ENCODE measurements at regions not wholly inside any gene's neighbourhood (a gene's known extent, or its start where the extent isn't known, plus 50 kb on each side); places are given as distances from the start of the nearest gene placed in this dataset.

- Histone ChIP-seq H3K36me3 (no peaks in the 10 kb centered on the region), H3K9me3 (replicated peaks in 1 of 11) (peaks cover 9 to 21% (median 17%) of the 10 kb centered on the region in 11 experiments; a peak in 19 of 22 replicates), H3K9ac (no peak overlapping the region), H4K20me1 (no peaks in the 10 kb centered on the region), H3K27ac (no peak overlapping the region), H3K4me3 (no peak overlapping the region), H3K27me3 (no peaks in the 10 kb centered on the region), H3K4me2 (no peak overlapping the region), H3K4me1 (no peaks in the 10 kb centered on the region)
- TF ChIP-seq Cebpa-rat (IDR thresholded peaks at IDR 0.05) = no peak
These were observed 208.0 kb upstream of the KCNN2 start for GRCh38 chr5:114153833-114154232.

GRCh38 chr5:114166081-114166480 lies 195.8 kb upstream of the KCNN2 start:
- Histone ChIP-seq H3K27me3 (no peaks in the 10 kb centered on the region), H3K4me3 (no peak overlapping the region), H3K9me3 (replicated peaks in 1 of 11) (peaks cover 12 to 20% (median 16%) of the 10 kb centered on the region in 11 experiments), H3K36me3 (no peaks in the 10 kb centered on the region), H3K4me2 (no peak overlapping the region), H3K9ac (no peak overlapping the region), H4K20me1 (no peaks in the 10 kb centered on the region), H3K27ac (no peak overlapping the region), H3K4me1 (peaks cover 0 to 9% (median 6%) of the 10 kb centered on the region in 10 experiments; a peak in 10 of 20 replicates)
- TF ChIP-seq Cebpa-rat (IDR thresholded peaks at IDR 0.05) = no peak

- Histone ChIP-seq H3K4me2 (no peak overlapping the region), H3K9me3 (replicated peaks in 1 of 11) (peaks cover 5 to 8% (median 8%) of the 10 kb centered on the region in 11 experiments; a peak in 18 of 22 replicates), H3K9ac (no peak overlapping the region), H3K27ac (no peak overlapping the region), H3K36me3 (no peaks in the 10 kb centered on the region), H3K4me1 (no peaks in the 10 kb centered on the region), H3K4me3 (no peak overlapping the region), H3K27me3 (no peaks in the 10 kb centered on the region), H4K20me1 (no peaks in the 10 kb centered on the region)
- no peak for TF ChIP-seq Cebpa-rat (IDR thresholded peaks at IDR 0.05)
These were observed 187.7 kb upstream of the KCNN2 start for GRCh38 chr5:114174131-114174530.

GRCh38 chr5:114174837-114175236 lies 187.0 kb upstream of the KCNN2 start:
- Histone ChIP-seq H3K9me3 (replicated peaks in 1 of 11) (peaks cover 5 to 8% (median 8%) of the 10 kb centered on the region in 11 experiments; a peak in 18 of 22 replicates), H3K36me3 (no peaks in the 10 kb centered on the region), H3K9ac (no peak overlapping the region), H3K27me3 (no peaks in the 10 kb centered on the region), H3K4me1 (no peaks in the 10 kb centered on the region), H3K4me3 (no peak overlapping the region), H3K4me2 (no peak overlapping the region), H3K27ac (no peak overlapping the region), H4K20me1 (no peaks in the 10 kb centered on the region)
- no peak for TF ChIP-seq Cebpa-rat (IDR thresholded peaks at IDR 0.05)

GRCh38 chr5:114176356-114176755 lies 185.5 kb upstream of the KCNN2 start:
- Histone ChIP-seq H3K27me3 (no peaks in the 10 kb centered on the region), H4K20me1 (no peaks in the 10 kb centered on the region), H3K36me3 (no peaks in the 10 kb centered on the region), H3K4me1 (no peaks in the 10 kb centered on the region), H3K4me2 (no peak overlapping the region), H3K9ac (no peak overlapping the region), H3K27ac (no peak overlapping the region), H3K4me3 (no peak overlapping the region), H3K9me3 (replicated peaks in 1 of 11) (peaks cover 5 to 8% (median 8%) of the 10 kb centered on the region in 11 experiments; a peak in 18 of 22 replicates)
- TF ChIP-seq Cebpa-rat (IDR thresholded peaks at IDR 0.05) = no peak

- Histone ChIP-seq H3K4me1 (no peaks in the 10 kb centered on the region), H3K36me3 (no peaks in the 10 kb centered on the region), H3K9me3 (replicated peaks in 1 of 11) (peaks cover 0 to 11% (median 0%) of the 10 kb centered on the region in 11 experiments; a peak in 10 of 22 replicates), H3K27me3 (no peaks in the 10 kb centered on the region), H3K9ac (no peak overlapping the region), H3K4me3 (no peak overlapping the region), H3K4me2 (no peak overlapping the region), H3K27ac (no peak overlapping the region), H4K20me1 (no peaks in the 10 kb centered on the region)
- no peak for TF ChIP-seq Cebpa-rat (IDR thresholded peaks at IDR 0.05)
These were observed 182.7 kb upstream of the KCNN2 start for GRCh38 chr5:114179134-114179533.

GRCh38 chr5:114184006-114184405 lies 177.9 kb upstream of the KCNN2 start:
- H3K4me1 ChIP-seq = peaks cover 0 to 6% (median 2%) of the 10 kb centered on the region in 10 experiments; a peak in 4 of 20 replicates
- H4K20me1 ChIP-seq = no peaks in the 10 kb centered on the region
- TF ChIP-seq Cebpa-rat (IDR thresholded peaks at IDR 0.05) = no peak
- no peak overlapping the region for H3K9ac ChIP-seq
- no peak overlapping the region for H3K27ac ChIP-seq
- H3K9me3 ChIP-seq (replicated peaks in 1 of 11) = peaks cover 0 to 11% (median 1%) of the 10 kb centered on the region in 11 experiments; a peak in 12 of 22 replicates
- H3K4me2 ChIP-seq = no peak overlapping the region
- H3K27me3 ChIP-seq = no peaks in the 10 kb centered on the region
- no peaks in the 10 kb centered on the region for H3K36me3 ChIP-seq
- H3K4me3 ChIP-seq = no peak overlapping the region

GRCh38 chr5:114185274-114185673 lies 176.6 kb upstream of the KCNN2 start:
- Histone ChIP-seq H3K9me3 (replicated peaks in 1 of 11) (peaks cover 0 to 13% (median 3%) of the 10 kb centered on the region in 11 experiments; a peak in 12 of 22 replicates), H3K4me3 (no peak overlapping the region), H3K4me2 (peak overlapping the region in 4 of 11 experiments; percentile 10 to 46 (median 23); a peak in 4 of 22 replicates), H3K36me3 (no peaks in the 10 kb centered on the region), H3K27me3 (no peaks in the 10 kb centered on the region), H3K27ac (no peak overlapping the region), H3K4me1 (peaks cover 0 to 6% (median 2%) of the 10 kb centered on the region in 10 experiments; a peak in 4 of 20 replicates), H4K20me1 (no peaks in the 10 kb centered on the region), H3K9ac (no peak overlapping the region)
- TF ChIP-seq Cebpa-rat (IDR thresholded peaks at IDR 0.05) = no peak

- H3K4me2 ChIP-seq = no peak overlapping the region
- H3K4me3 ChIP-seq = no peak overlapping the region
- TF ChIP-seq Cebpa-rat (IDR thresholded peaks at IDR 0.05) = no peak
These were observed 170.4 kb upstream of the KCNN2 start for GRCh38 chr5:114191441-114191840.

GRCh38 chr5:114192108-114192507 lies 169.8 kb upstream of the KCNN2 start:
- Histone ChIP-seq H3K9ac (no peak overlapping the region), H3K9me3 (replicated peaks in 1 of 11) (peaks cover 0 to 5% (median 0%) of the 10 kb centered on the region in 11 experiments; a peak in 4 of 22 replicates), H3K27ac (no peak overlapping the region), H3K27me3 (no peaks in the 10 kb centered on the region), H3K36me3 (no peaks in the 10 kb centered on the region), H4K20me1 (no peaks in the 10 kb centered on the region), H3K4me3 (no peak overlapping the region), H3K4me2 (no peak overlapping the region), H3K4me1 (no peaks in the 10 kb centered on the region)
- no peak for TF ChIP-seq Cebpa-rat (IDR thresholded peaks at IDR 0.05)

More at GRCh38 chr5:114191441-114191840, 170.4 kb upstream of the KCNN2 start:
- Histone ChIP-seq H4K20me1 (no peaks in the 10 kb centered on the region), H3K36me3 (no peaks in the 10 kb centered on the region), H3K27ac (no peak overlapping the region), H3K9ac (no peak overlapping the region), H3K9me3 (replicated peaks in 1 of 11) (peaks cover 0 to 5% (median 0%) of the 10 kb centered on the region in 11 experiments; a peak in 4 of 22 replicates), H3K4me1 (no peaks in the 10 kb centered on the region), H3K27me3 (no peaks in the 10 kb centered on the region)

Measured in BLaER1 treated with 17β-estradiol and CSF1 and Interleukin-3, amounts not matched to agents 10 nM and 100 nM (cell line).